Endothelial cell of umbilical vein (primary cell): ENCODE measurements at regions not wholly inside any gene's neighbourhood (a gene's known extent, or its start where the extent isn't known, plus 50 kb on each side); places are given as distances from the start of the nearest gene placed in this dataset.

ENCODE experiments used
- BruUV-seq: library from RNA; stranded (reverse); fragments of 400-500 nt; replicated peaks from 2 replicates; lab custom pipeline; 2021; lab: Mats Ljungman, UMichigan
- CTCF ChIA-PET: fragments of 300-600, 350-600 bp; sonication (Branson Sonifier 250); formaldehyde crosslinking; loops from one replicate; lab custom pipeline; 2021; ENCODE audit warnings: antibody characterized with exemption, inconsistent platforms; lab: Charles Lee
- POLR2A ChIA-PET: fragments of 300-600, 350-600 bp; sonication (Branson Sonifier 250); formaldehyde crosslinking; loops from one replicate; lab custom pipeline; 2021; ENCODE audit warnings: antibody characterized with exemption, inconsistent platforms; lab: Charles Lee
- DNase-seq: peaks from one replicate; pipeline ENCODE4 v3.0.0-alpha.2; 2011; ENCODE audit warnings: low read depth, low spot score
- FAIRE-seq: peaks from 2 replicates; lab custom pipeline; 2011; peaks lifted over from hg19 to GRCh38; lab: Jason Lieb, UNC
- H2AFZ ChIP-seq: 2 replicates; pipeline ENCODE4 v1.6.0; 2012; ENCODE audit warnings: low read depth, low read length, control low read depth, inconsistent platforms
- H3K27ac ChIP-seq: 2 replicates; pipeline ENCODE4 v1.5.1; 2011; ENCODE audit warnings: low read depth, mild to moderate bottlenecking, control low read depth, low read length, moderate library complexity; ENCODE audit not compliant: insufficient read depth
- H3K27me3 ChIP-seq, 2 experiments: 2 replicates each; pipeline versions ENCODE4 v1.6.0 to v1.6.1; 2011; ENCODE audit warnings: low read length in 2 of 2, mixed read lengths in 1 of 2; ENCODE audit not compliant: control insufficient read depth in 2 of 2, insufficient read depth in 2 of 2
- H3K36me3 ChIP-seq, 2 experiments: 2 replicates in 1 of 2; 3 replicates in 1 of 2; pipeline ENCODE4 v1.5.1; 2011; ENCODE audit warnings: low read length in 2 of 2, mild to moderate bottlenecking in 1 of 2, moderate library complexity in 1 of 2; ENCODE audit not compliant: control insufficient read depth in 2 of 2, insufficient read depth in 2 of 2; ENCODE audit errors: extremely low read depth in 1 of 2
- H3K4me1 ChIP-seq: 3 replicates; pipeline ENCODE4 v1.5.1; 2011; ENCODE audit warnings: mild to moderate bottlenecking, low read length; ENCODE audit not compliant: control insufficient read depth, insufficient read depth; ENCODE audit errors: extremely low read depth
- H3K4me2 ChIP-seq: 2 replicates; pipeline ENCODE4 v1.6.1; 2011; ENCODE audit warnings: low read length, control low read depth, mixed read lengths; ENCODE audit not compliant: insufficient read depth
- H3K4me3 ChIP-seq, 3 experiments: fragments of 200-600 bp in 1 of 3; sonication (generic), shearing (Covaris generic) in 1 of 3; replicated peaks in 1 of 3; 2 replicates each; pipeline ENCODE4 v1.5.1; 2011 to 2016; ENCODE audit warnings: control low read depth in 3 of 3, low read length in 3 of 3, mild to moderate bottlenecking in 2 of 3, inconsistent platforms in 1 of 3, low read depth in 1 of 3, moderate library complexity in 1 of 3; ENCODE audit not compliant: insufficient read depth in 1 of 3
- H3K79me2 ChIP-seq: 2 replicates; pipeline ENCODE4 v1.6.0; 2012; ENCODE audit warnings: low read length, inconsistent platforms; ENCODE audit not compliant: control insufficient read depth, insufficient read depth
- H3K9ac ChIP-seq: replicated peaks from 2 replicates; pipeline ENCODE3; 2011; ENCODE audit warnings: low read length, control low read depth; ENCODE audit not compliant: insufficient read depth; ENCODE audit errors: extremely low read depth
- H3K9me1 ChIP-seq: replicated peaks from 3 replicates; pipeline ENCODE4 v1.6.0; 2011; ENCODE audit warnings: mild to moderate bottlenecking, low read length; ENCODE audit not compliant: control insufficient read depth, insufficient read depth; ENCODE audit errors: extremely low read depth
- H3K9me3 ChIP-seq: replicated peaks from 2 replicates; pipeline ENCODE4 v1.5.1; 2012; ENCODE audit warnings: low read length, inconsistent platforms; ENCODE audit not compliant: control insufficient read depth, insufficient read depth
- H4K20me1 ChIP-seq: replicated peaks from 2 replicates; pipeline ENCODE3; 2011; ENCODE audit warnings: mild to moderate bottlenecking, low read length; ENCODE audit not compliant: control insufficient read depth, insufficient read depth; ENCODE audit errors: extremely low read depth
- CTCF ChIP-seq, 2 donors: IDR thresholded peaks; 1 replicate in 1 of 2; 2 replicates in 1 of 2; pipeline ENCODE4 v1.5.1; 2011; ENCODE audit warnings: low read length in 2 of 2, mild to moderate bottlenecking in 2 of 2, moderate library complexity in 2 of 2, control low read depth in 1 of 2, inconsistent platforms in 1 of 2, low read depth in 1 of 2; ENCODE audit not compliant: insufficient read depth in 1 of 2; ENCODE audit errors: extremely low read depth in 1 of 2
- EZH2 ChIP-seq: IDR thresholded peaks from 2 replicates; pipeline ENCODE4 v1.6.1; 2012; ENCODE audit warnings: borderline replicate concordance, low read depth, mild to moderate bottlenecking, moderate library complexity, low read length, inconsistent platforms; ENCODE audit not compliant: severe bottlenecking
- FOS ChIP-seq: IDR thresholded peaks from 2 replicates; pipeline ENCODE4 v1.6.1; 2011; ENCODE audit warnings: mild to moderate bottlenecking, low read length, moderate library complexity, borderline replicate concordance; ENCODE audit not compliant: insufficient read depth
- GATA2 ChIP-seq: IDR thresholded peaks from 2 replicates; pipeline ENCODE4 v1.7.0; 2011; ENCODE audit warnings: low read depth, mild to moderate bottlenecking, moderate library complexity, mixed read lengths, low read length; ENCODE audit not compliant: insufficient read length, insufficient read depth
- JUN ChIP-seq: IDR thresholded peaks from 2 replicates; pipeline ENCODE4 v1.6.1; 2011; ENCODE audit warnings: borderline replicate concordance, low read depth; ENCODE audit not compliant: insufficient read length, insufficient read depth
- MAX ChIP-seq: IDR thresholded peaks from 2 replicates; pipeline ENCODE4 v1.6.1; 2011; ENCODE audit not compliant: insufficient read depth, insufficient read length
- MYC ChIP-seq: IDR thresholded peaks from one replicate; pipeline ENCODE4 v1.6.1; 2011; ENCODE audit warnings: mild to moderate bottlenecking, low read depth, low read length
- POLR2AphosphoS5 ChIP-seq: IDR thresholded peaks from 2 replicates; pipeline ENCODE4 v1.6.1; 2012; ENCODE audit warnings: low read depth, mild to moderate bottlenecking, control low read depth, low read length, moderate library complexity; ENCODE audit not compliant: insufficient read depth
- dilution Hi-C: fragments of 300-500 bp; cut with MboI; formaldehyde crosslinking; loops from one replicate; pipeline ENCODE4 v1.15.0; 2019; ENCODE audit warnings: low sequenced_read_pairs; ENCODE audit not compliant: extremely low pct_ligation_motif_present
- intact Hi-C: fragments of 100-400 bp; cut with micrococcal nuclease; formaldehyde crosslinking; loops from one replicate; pipeline ENCODE4 v1.10.0; 2022

GRCh38 chr4:79207281-79207680 is 118.6 kb downstream of the NAA11 start:
- ChIA-PET POLR2A (no interaction called here), CTCF (no interaction called here)
- FAIRE-seq (no peak), DNase-seq (no peak)
- Histone ChIP-seq H3K4me3 (no peak overlapping the region), H3K4me1 (peaks cover 3% of the 10 kb centered on the region), H3K79me2 (no peaks in the 10 kb centered on the region), H3K27me3 (no peaks in the 10 kb centered on the region), H3K9me3 (no peaks in the 10 kb centered on the region), H3K4me2 (no peak overlapping the region), H2AFZ (no peak overlapping the region), H3K9ac (no peak overlapping the region), H4K20me1 (no peaks in the 10 kb centered on the region), H3K36me3 (no peaks in the 10 kb centered on the region), H3K27ac (no peak overlapping the region), H3K9me1 (no peaks in the 10 kb centered on the region)
- dilution Hi-C loops (no loop called here), intact Hi-C loops (no loop called here)
- BruUV-seq, result no TSS peak
- TF ChIP-seq CTCF (IDR thresholded peaks at IDR 0.05; ENCODE audit: extremely low read depth in 1 of 2, insufficient read depth in 1 of 2, low read depth in 1 of 2, low read length in 2 of 2), result no peak
- TF ChIP-seq POLR2AphosphoS5, result no peak
- no peak for TF ChIP-seq FOS
- no peak for TF ChIP-seq JUN
- no peak for TF ChIP-seq MAX
- TF ChIP-seq MYC, result no peak
- TF ChIP-seq EZH2, result no peak
- no peak for TF ChIP-seq GATA2
